ENCODE measurements at regions not wholly inside any gene's neighbourhood (a gene's known extent, or its start where the extent isn't known, plus 50 kb on each side); places are given as distances from the start of the nearest gene placed in this dataset.
A peak's percentile ranks its signal among the peaks of the same experiment; 100 is the strongest.

DNA sequence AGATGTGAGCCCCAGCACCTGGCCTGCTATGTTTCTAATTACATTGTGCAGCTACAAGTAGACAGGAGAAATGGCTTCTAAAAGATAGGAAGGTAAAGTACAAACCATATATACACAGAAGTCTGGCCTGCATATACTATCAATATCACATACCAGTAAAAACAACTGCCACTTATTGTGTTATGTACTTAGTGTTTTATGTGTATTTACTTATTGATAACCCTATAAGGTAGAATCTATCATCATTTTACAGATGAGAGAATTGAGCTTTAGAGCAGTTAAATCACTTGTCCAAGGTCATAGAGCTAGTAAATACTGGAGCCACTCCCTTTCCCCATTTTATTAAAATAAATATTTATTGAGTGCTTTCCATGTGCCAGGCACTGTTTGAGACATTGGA lies 102.4 kb upstream of the PRDM1 start:
- no peak overlapping the region for H3K4me3 ChIP-seq
- no peak for TF ChIP-seq POLR2A (IDR thresholded peaks at IDR 0.05)
- TF ChIP-seq, protein P1, sequence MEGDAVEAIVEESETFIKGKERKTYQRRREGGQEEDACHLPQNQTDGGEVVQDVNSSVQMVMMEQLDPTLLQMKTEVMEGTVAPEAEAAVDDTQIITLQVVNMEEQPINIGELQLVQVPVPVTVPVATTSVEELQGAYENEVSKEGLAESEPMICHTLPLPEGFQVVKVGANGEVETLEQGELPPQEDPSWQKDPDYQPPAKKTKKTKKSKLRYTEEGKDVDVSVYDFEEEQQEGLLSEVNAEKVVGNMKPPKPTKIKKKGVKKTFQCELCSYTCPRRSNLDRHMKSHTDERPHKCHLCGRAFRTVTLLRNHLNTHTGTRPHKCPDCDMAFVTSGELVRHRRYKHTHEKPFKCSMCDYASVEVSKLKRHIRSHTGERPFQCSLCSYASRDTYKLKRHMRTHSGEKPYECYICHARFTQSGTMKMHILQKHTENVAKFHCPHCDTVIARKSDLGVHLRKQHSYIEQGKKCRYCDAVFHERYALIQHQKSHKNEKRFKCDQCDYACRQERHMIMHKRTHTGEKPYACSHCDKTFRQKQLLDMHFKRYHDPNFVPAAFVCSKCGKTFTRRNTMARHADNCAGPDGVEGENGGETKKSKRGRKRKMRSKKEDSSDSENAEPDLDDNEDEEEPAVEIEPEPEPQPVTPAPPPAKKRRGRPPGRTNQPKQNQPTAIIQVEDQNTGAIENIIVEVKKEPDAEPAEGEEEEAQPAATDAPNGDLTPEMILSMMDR (IDR thresholded peaks at IDR 0.05), result no peak
- H3K4me1 ChIP-seq, result no peaks in the 10 kb centered on the region
- H3K27ac ChIP-seq, result no peak overlapping the region
- H3K36me3 ChIP-seq (ENCODE audit: low read depth, missing control alignments), result no peaks in the 10 kb centered on the region
- no peaks in the 10 kb centered on the region for H3K27me3 ChIP-seq
- no peaks in the 10 kb centered on the region for H3K9me3 ChIP-seq
- intact Hi-C loops (cut with DNase I; ENCODE audit: low total_unique reads), result no loop called here
- no peak for DNase-seq

DNA sequence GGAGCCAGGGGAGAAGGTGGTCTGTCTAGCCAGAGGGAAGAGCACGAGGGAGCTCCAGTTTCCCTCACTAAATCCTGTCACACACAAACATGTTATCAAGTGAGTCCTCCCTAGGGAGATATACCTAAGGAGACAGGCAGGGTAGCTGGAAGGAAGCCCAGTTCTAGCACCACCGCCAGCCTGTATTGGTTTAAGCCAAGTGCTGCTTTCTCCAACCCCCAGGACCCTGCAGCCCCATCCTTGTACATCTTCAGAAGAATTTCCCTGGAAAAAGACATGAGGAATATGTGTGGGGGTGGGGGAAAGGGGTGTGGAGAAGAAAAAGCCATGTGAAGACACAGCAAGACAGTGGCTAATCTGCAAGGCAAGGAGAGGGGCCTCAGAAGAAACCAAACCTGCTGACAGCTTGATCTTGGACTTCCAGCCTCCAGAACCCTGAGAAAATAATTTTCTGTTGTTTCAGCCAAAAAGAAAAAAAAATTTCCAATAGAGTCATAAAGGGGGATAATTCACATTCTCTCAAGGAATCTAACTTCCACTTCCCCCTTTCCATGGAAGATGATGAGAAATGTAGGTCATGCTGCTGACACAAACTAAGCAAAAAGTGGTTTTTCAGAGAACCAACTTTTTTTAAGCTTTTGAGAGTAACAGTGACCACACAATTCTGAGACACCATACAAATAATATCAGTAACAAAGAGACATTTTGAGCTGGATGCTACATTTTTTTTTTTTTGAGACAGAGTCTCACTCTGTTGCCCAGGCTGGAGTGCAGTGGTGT lies 103.2 kb upstream of the PRDM1 start:
- TF ChIP-seq POLR2A (IDR thresholded peaks at IDR 0.05), result no peak
- TF ChIP-seq, protein P1 (IDR thresholded peaks at IDR 0.05), result no peak

DNA sequence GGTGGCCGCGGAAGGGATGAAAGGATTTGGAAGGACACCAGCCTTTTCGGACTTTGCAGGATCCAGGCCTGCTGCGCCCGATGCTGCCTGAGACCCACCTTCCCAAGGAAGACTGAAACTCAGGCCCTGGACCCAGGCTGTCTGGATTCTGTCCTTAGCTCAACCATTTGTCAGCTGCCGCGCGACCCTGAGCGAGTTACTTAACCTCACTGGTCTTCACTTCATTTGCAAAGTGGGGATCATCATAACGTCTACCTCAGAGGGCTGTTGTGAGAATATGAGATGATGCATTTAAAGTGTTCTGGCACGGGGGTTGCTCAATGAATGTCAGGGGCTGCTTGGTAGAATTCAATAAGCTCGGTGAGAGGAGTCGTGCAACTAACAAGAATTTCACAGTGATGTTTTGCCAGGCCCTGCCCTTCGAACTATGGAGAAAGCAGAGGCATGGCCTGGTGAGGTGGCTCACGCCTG lies 104.2 kb upstream of the PRDM1 start:
- DNase-seq, result no peak
- Histone ChIP-seq H3K36me3 (ENCODE audit: low read depth, missing control alignments) (no peaks in the 10 kb centered on the region), H3K27ac (no peak overlapping the region), H3K27me3 (no peaks in the 10 kb centered on the region), H3K9me3 (no peaks in the 10 kb centered on the region), H3K4me1 (no peaks in the 10 kb centered on the region), H3K4me3 (peak overlapping the region in 1 of 2 donors; percentile 55)
- WGBS, 2 donors, result 37 to 70% methylated on average over 4 to 15 of the region's 15 CpGs
- intact Hi-C loops (cut with DNase I; ENCODE audit: low total_unique reads), result no loop called here
- no peak for TF ChIP-seq POLR2A (IDR thresholded peaks at IDR 0.05)
- TF ChIP-seq, protein P1 (IDR thresholded peaks at IDR 0.05), result no peak

More for the DNA sequence above, 103.2 kb upstream of the PRDM1 start:
- Histone ChIP-seq H3K9me3 (no peaks in the 10 kb centered on the region), H3K4me1 (no peaks in the 10 kb centered on the region), H3K27ac (no peak overlapping the region), H3K27me3 (no peaks in the 10 kb centered on the region), H3K4me3 (no peak overlapping the region), H3K36me3 (ENCODE audit: low read depth, missing control alignments) (no peaks in the 10 kb centered on the region)
- WGBS, 2 donors, result 65 to 75% methylated on average over 2 of the region's 2 CpGs
- DNase-seq, result no peak
- intact Hi-C loops (cut with DNase I; ENCODE audit: low total_unique reads), result no loop called here

GRCh38 chr6:105981002-105981887 lies 104.9 kb upstream of the PRDM1 start:
- WGBS, 2 donors, result 10 to 13% methylated on average over 26 to 62 of the region's 62 CpGs
- DNase-seq, result peak; percentile 20
- Histone ChIP-seq H3K4me1 (no peaks in the 10 kb centered on the region), H3K36me3 (ENCODE audit: low read depth, missing control alignments) (no peaks in the 10 kb centered on the region), H3K4me3 (peak overlapping the region; percentile 19 to 55), H3K27ac (no peak overlapping the region), H3K27me3 (no peaks in the 10 kb centered on the region), H3K9me3 (no peaks in the 10 kb centered on the region)
- intact Hi-C loops (cut with DNase I; ENCODE audit: low total_unique reads), result no loop called here
- TF ChIP-seq, protein P1 (IDR thresholded peaks at IDR 0.05), result no peak

All from testis (tissue), 2 donors.